GM18517 (cell line): ENCODE measurements at regions not wholly inside any gene's neighbourhood (a gene's known extent, or its start where the extent isn't known, plus 50 kb on each side); places are given as distances from the start of the nearest gene placed in this dataset.
"Not testable (repeated sequence)": the region's sequence is repeated elsewhere in the genome, so short reads cannot be mapped to it uniquely, and the experiment has no call there.

Experiments
- ATAC-seq: cut with Tn5 transposase; IDR thresholded peaks from one replicate; pipeline ENCODE4 v1.9.1; 2021; ENCODE audit warnings: mild to moderate bottlenecking, moderate library complexity; ENCODE audit not compliant: unreplicated experiment

DNA sequence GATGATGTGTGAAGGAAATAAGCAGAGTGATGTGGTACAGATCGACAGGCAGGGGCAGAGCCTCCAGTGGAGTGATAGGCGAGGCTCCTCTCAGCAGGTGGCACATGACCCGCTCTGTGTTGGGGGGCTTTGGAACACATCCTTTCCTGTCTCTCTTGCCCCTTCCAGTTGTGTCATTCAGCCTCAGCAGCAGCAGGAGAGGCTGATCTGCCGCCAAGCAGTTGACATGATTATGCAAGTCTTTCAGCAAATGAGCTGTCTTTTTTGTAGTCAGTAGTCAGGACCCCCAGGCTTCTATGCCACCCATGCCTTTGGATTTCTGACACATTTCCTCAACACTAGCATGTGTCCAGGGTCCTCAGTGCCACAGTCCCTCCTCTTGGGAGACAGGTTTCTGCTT, 307.1 kb upstream of the C1orf174 start:
- ATAC-seq: no peak

DNA sequence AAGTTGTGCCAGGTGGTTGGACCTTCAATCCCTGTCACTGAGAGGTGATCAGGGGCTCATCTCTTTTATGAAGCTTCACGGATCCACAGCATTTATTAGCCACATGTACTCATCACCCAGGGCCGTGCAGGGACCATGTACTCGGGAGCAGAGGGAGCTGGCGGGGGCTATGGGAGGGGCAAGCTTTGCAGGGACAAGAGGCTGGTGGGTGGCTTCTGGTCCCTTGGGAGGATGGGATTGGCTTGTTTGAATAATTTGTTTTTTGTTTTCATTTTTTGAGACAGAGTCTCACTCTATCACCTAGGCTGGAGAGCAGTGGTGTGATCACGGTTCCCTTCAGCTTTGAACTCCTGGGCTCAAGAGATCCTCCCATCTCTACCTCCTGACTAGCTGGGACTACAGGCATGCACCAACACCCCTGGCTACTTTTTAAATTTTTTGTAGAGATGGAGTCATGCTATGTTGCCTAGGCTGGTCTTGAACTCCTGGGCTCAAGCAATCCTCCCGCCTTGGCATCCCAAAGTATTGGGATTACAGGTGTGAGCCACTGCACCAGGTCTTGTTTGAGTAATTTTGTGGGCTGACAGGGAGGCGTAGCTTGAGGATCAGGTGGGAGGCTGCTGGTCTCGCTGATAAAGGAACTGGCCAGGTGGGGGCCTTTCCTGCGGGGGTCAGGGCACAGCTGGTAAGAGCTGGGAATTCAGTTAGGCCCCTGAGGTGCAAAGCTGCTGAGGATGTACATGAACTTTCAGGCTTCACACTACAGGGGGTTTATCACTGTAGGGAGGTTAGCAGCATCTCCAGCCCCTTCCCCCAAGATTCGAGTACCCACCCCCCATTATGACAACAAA, 308.0 kb upstream of the C1orf174 start:
- ATAC-seq: no peak

DNA sequence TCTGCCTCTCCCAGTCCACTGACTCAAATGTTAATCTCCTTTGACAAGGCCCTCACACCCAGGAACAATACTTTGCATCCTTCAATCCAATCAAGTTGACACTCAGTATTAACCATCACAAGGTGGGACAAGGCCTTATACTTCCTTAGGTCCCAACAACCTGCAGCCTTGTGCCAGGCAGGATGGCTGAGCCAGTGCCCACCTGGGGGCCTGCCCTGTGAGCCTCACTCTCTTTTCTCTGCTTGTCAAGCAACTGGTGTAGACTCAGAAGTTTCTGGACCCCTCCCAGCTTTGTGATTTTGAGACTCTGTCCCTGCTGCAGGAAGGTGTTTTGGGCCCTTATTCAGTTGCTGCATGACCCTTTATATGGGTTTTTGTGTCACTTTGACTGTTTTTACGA, 310.0 kb upstream of the C1orf174 start:
- no peak for ATAC-seq

DNA sequence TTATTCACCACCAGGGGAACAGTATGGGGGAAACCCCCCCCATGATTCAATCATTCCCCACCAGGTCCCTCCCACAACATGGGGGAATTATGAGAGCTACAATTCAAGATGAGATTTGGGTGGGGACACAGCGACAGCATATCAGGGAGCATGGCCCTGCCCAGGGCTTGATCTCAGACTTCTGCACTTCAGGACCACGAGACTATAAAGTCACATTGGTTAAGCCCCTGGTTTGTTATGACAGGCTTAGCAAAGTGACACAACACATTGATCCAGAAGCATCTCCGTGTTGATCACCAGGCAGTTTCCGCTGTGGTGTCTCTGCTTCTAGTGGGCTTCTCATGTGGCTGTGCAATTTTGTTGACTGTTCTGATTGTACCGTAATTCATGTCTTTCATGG, 312.7 kb upstream of the C1orf174 start:
- no peak for ATAC-seq

DNA sequence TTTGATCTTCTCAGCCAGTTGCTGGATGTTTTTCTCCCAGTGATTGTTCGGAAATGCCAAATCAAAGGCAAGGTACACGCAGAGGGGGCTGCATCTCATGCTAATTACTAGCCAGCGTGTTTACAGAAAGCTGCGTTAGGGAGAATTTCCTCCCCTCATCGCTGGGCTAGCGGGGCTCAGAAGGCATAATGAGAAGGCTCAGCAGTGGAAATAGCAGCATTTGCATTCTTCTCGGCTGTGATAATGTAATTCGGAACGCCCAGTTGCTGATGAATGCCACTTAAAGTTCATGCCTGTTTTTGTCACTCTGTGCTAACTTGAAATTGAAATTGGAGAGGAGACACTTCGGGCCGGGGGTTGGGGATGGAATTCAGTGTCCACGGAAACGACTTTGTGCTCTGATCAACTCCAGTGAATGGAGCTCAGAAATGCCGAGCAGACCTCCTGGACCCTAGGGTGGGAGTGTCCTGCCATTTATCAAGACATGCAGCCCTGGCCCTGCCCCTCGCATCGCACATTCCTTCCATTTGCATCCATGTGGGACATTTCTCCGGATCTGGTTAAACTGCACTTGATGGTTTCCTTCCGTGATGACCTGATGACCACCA, 313.4 kb upstream of the C1orf174 start:
- no peak for ATAC-seq

DNA sequence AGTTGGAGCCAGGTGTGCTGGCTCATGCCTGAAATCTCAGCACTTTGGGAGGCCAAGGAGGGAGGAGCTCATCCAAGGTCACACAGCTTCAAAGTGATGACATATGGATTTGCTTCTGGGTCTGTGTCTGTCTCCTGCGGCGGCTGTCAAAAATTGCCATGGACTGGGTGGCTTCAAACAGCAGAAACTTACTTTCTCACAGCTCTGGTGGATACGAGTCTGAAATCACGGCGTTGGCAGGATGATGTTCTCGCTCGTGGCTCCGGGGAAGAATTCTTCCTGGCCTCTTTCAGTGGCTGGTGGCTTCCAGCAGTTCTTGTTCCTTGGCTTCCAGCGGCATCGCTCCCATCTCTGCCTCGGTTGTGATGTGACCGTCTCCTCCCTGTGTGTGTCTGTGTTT, 314.8 kb upstream of the C1orf174 start:
- ATAC-seq: no peak

DNA sequence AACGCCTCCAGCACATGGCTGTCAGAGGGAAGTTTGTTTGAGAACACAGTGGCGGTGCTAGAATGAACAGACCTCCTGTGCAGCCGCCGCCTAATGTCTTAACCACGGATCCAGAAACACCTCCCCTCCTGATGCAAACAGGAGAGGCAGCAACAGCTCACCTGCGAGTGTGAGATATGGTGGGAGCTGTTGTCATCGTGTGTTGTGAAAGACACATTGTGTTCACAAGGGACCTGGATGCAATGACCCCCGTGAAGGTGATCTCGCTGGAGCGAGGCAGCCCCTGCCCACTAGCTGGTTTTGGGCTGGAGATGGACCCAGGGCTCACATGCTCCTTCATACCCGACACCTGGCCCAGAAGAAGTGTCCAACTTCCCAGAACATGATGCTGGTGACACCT, 315.3 kb upstream of the C1orf174 start:
- ATAC-seq: no peak

DNA sequence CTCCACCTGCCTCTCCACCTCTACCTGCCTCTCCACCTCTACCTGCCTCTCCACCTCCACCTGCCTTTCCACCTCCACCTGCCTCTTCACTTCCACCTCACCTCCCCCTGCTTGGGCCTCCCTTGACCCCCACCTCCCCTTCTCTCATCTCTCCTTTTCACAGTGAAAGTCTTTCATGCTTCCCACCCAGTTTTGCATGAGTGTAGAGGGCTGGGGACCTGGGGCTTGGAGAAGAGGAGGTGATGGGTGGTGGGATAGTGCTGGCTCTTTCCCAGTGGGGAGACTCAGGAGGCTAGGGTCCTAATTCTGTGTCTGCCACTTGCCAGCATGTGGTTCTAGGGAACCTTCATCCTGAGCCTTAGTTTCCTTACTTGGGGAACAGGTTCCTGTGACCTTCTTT, 316.2 kb upstream of the C1orf174 start:
- no peak for ATAC-seq

DNA sequence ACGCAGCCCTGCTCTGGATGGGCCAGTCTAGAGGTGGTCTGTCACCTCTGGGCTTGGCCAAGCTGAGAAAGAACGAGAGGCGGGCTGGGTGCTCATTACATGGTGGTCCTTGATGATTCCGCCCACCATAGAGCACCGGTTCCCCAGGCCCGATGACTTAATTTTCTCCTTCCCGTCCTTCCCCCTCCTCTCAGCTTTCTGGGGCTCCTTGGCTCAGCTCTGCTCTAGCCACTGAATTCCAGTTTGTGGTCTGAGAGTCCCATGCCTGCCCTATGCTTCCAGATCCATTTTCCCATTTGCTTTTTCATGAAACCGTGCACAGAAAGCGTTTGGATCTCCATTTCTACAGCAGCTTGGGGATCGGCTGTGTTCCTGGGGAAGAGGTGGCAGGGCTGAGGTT, 318.5 kb upstream of the C1orf174 start:
- no peak for ATAC-seq

DNA sequence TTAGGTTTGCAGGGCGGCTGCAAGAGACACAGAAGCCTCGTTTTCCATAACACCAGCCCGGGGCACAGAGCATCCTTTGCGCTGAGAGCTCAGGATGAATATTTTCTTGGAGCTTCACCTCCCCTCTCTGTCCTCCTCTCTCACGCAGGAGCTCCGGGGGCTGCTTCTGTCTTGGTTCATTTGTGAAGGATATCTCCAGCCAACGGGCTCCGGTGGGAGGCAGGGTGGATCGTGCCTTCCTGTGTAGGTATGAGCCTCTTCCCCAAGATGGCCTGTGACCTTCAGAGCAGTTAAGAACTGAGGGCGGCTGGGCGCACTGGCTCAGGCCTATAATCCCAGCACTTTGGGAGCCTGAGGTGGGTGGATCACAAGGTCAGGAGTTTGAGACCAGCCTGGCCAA, 319.0 kb upstream of the C1orf174 start:
- no peak for ATAC-seq

DNA sequence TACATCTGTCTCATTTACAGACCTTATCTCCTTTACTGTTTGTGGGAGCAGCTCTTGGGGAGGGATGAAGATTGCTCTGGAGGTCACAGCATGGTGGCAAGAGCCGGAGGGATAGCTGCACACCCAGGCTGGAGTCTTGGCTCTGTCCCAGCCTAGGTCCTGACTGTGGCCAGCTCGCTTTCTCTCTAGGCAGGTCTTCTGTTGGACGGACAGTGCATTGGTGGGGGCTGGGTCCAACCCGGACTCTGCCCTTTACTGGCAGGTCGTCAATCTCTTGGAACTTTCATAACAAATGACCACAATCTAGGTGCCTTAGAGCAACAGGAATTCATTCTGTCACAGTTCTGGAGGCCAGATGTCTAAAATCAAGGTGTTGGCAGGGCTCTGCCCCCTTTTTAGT, 319.8 kb upstream of the C1orf174 start:
- ATAC-seq: no peak

DNA sequence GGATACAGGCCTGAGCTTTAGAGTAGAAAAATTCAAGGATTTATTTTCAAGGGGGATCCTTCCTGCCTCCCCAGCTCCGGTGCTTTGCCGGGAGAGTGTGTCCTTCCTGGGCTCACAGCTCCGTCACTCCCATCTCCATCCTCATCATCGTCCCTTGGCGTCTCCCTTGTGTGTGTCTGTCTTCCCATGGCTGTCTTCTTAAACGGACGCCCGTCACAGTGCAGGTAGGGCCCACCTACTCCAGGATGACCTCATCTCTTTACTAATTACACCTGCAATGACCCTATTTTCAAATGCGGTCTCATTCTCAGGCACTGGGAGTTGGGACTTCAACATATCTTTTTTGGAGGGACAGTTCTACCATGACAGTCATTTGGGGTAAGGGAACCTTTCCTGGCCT, 320.3 kb upstream of the C1orf174 start:
- no peak for ATAC-seq

DNA sequence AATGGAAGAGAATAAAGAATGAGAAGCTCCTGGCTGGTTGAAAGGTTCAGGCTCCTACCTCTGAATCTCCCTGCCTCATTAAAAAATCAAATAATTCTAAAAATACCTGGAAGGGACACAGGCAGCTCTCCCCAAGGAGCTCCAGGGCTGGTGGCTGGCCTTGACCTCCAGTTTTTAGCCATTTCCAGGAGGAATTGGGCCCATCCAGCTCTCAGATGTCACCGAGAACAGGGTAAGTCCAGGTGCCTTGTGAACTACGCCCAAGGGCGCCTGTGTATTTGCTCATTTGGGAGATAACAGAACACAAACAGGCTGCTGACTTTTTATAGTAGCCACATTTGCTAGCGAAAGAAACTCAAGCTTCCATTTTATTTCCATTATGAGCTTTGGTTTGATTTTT, 321.0 kb upstream of the C1orf174 start:
- ATAC-seq: no peak

DNA sequence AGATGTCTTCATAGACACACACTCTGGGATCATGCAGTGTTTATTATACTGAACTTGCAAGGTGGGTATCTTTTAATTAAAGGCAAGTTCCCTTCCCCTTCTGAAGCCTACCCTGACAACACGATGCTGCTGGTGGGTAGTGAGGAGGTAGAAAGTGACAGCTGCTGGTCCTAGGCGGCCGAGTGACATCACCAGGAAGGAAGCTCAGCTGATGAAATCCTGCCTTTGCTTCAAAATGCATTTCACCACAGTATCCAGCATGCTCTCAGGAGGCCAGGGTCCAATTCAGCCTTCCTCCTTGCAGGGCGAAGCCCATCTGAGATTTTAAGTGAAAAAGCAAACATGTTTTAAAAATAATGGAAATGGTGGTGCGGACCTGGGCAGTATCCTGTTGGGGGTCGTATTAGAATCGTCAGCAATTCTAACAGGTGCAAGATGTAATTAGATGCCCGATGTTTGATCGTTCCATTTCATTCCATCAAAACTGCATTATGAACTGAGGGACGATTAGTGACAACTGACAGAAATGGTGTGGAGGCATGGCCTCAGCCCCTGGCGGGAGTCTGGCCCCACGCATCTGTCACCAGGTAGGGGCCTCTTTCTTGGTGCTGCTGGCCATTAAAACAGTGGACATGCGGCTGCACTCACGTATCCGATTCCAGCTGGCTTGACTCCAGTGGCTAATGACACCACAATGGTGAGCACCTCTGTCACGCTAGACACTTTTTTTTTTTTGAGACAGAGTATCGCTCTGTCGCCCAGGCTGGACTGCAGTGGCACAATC, 324.8 kb upstream of the C1orf174 start:
- no peak for ATAC-seq

DNA sequence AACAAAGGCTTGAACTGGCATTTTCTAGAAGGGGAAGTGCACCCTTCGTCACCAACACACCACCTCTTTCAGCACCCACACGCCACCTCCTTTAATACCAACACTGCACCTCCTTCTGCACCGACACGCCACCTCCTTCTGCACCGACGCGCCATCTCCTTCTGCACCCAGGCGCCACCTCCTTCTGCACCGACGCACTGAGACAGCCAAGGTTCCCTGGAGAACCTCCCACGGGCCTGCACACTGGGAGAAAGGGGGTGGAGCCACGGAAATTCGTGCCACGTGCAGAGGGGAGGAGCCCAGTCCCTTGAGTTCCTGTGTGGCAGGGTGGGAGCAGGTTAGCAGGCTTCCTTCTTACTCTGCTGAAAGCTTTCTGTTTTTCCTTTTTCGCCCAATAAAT, 327.9 kb upstream of the C1orf174 start:
- ATAC-seq: no peak

DNA sequence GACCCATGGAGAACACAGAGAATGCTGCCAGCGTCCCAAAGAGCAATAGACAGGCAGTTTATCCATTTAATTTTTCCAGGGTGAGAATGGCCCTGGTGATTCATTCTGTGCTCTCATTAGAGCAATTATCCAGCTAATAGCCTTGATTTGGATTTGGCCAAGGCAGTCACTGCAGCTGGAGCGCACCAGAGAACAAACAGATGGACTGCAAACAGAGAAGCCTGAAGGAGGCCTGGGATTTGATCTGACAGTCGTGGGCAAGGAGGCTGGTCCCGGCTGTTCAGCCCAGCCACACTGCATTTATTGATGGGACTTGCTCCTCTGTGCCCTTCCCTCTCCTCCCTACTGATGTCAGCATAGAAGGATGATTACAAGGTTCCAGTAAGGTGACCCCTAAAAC, 353.9 kb upstream of the C1orf174 start:
- ATAC-seq: no peak

DNA sequence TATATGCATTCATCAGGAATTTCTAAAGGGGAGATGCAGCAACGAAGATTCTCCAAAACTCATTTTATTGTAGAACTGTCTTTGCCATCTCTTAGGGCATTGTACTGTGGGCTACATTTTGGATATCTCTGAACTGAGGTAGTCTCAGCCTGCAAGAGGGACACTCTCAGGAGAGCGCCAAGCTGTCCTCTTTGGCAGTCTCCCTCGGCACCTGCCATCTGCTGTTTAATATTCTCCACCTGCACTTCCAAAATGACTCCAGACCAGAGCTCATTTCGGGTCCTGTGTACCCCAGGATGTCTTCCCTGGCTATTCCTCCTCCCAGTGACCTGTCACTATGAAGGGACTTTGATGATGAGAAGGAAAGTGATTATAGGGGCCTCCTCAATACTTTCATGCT, 356.3 kb upstream of the C1orf174 start:
- no peak for ATAC-seq

DNA sequence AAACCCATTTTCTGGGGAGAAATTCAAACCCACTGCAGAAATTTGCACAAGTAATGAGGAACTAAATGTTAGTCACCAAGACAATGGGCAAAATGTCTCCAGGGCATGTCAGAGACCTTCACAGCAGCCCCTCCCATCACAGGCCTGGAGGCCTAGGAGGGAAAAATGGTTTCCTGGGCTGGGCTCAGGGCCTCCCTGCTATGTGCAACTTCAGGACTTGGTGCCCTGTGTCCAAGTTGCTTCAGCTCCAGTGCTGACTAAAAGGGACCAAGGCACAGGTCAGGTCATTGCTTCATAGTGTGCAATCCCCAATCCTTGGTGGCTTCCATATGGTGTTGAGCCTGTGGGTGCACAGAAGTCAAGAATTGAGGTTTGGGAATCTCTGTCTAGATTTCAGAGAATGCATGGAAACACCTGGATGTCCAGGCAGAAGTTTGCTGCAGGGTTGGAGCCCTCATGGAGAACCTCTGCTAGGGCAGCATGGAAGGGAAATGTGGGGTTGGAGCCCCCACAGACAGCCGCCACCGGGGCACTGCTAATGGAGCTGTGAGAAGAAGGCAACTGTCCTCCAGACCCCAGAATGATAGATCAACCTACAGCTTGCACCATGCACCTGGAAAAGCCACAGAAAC, 358.2 kb upstream of the C1orf174 start:
- ATAC-seq: not testable (repeated sequence)

DNA sequence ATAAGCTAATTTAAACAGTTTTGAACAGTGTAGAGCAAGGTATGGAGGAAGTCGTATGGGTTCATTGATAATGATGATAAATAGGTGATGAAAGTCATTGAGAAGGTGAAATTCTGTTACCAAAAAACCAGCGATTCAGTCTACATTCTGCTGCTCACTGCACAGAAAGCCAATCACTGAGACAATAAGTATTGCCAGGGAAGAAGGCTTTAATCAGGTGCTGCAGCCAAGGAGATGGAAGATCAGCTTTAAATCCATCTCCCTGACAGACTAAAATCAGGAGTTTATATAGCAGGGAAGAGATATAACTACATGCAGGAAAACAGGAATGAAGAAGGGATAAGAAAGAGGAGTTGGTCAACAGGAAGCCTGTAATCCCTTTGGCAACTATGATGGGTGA, 361.3 kb upstream of the C1orf174 start:
- ATAC-seq: no peak

DNA sequence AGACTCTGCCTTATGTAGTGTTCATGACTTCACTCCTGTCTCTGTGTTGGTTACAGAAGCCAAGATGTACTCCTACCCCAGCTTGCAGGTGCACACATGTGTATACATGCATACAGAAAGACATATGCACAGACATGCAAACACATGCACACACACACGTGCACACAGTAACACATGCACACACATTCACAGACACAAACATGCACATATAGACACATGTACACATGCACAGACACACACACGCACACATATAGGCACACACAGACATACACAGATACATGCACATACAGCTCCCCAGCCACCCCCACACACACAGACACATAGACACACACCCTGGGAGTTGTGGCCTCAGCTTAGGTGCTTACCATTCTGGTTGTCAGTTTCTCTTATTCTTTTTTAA, 362.6 kb upstream of the C1orf174 start:
- ATAC-seq: no peak

DNA sequence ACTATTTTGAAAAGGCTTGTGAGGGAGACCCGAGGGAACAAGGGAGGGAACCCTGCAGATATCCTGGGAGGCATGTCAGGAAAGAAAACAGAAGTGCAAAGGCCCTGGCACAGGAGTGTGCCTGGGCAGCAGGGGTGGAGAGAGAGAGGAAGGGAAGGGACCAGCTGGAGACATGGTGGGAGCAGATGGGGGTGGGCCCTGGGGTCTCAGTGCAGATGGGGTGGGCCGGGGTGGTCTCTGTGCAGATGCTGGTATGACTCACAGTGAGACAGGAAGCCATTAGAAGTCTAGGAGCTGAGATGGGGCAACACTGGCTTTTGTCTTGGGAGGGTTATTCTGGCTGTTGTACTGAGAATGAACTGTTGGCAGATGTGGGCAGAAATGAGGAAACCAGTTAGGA, 363.6 kb upstream of the C1orf174 start:
- no peak for ATAC-seq

DNA sequence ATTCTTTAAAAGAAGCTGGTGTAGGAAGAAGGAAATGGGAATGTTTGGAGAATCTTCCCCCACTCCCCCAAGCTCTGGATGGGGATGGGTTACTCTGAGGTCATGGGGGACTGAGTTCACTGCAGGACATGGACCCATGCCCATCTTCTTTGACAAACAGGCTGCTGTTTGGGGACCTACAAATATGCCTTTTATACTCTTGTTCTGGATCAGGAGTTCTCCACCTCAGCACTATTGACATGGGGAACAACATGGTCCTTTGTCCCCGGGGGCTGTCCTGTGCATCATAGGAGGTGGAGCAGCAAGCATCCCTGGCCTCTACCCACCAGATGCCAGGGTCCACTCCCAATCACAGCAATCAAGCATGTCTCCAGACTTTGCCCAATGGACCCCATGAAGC, 365.8 kb upstream of the C1orf174 start:
- no peak for ATAC-seq
